ENCODE measurements at regions not wholly inside any gene's neighbourhood (a gene's known extent, or its start where the extent isn't known, plus 50 kb on each side); places are given as distances from the start of the nearest gene placed in this dataset.

GRCh38 chr12:126228936-126229335 is 1163.7 kb downstream of the AACS start:
- ChIA-PET POLR2A (no interaction called here), CTCF (no interaction called here), SMC1A (ENCODE audit: uncharacterized antibody, unreplicated experiment) (interaction anchor here (0.6 kb wide), 1 partner anchor 45 kb away, joined by 3 read pairs; no protein-coding TSS in a partner anchor), RAD21 (ENCODE audit: unreplicated experiment) (no interaction called here)
- intact Hi-C loops (cut with micrococcal nuclease; ENCODE audit: unreplicated experiment) = no loop called here
- DNase-seq (ENCODE audit: low read depth, low spot score) (no peak), ATAC-seq (no peak), FAIRE-seq (no peak)
- H3K4me3 ChIP-seq = no peak overlapping the region
- H3K36me3 ChIP-seq (ENCODE audit: control insufficient read depth in 2 of 2, insufficient read depth in 2 of 2, low read length in 1 of 2) = no peaks in the 10 kb centered on the region
- H3K9me3 ChIP-seq (replicated peaks; ENCODE audit: control insufficient read depth, insufficient read depth, low read length) = no peaks in the 10 kb centered on the region
- no peak for TF ChIP-seq ZSCAN29 (IDR thresholded peaks at IDR 0.05)
- no peak for TF ChIP-seq TCF7 (IDR thresholded peaks at IDR 0.05; ENCODE audit: borderline replicate concordance)
- TF ChIP-seq IRF4 (IDR thresholded peaks at IDR 0.05; ENCODE audit: low read depth, low read length) = no peak
- TF ChIP-seq EZH2 (IDR thresholded peaks at IDR 0.05; ENCODE audit: borderline replicate concordance, control insufficient read depth, low read depth, low read length) = no peak
- no peak for TF ChIP-seq SREBF2 (IDR thresholded peaks at IDR 0.05; ENCODE audit: low read length)
- TF ChIP-seq CHD1 (IDR thresholded peaks at IDR 0.05; ENCODE audit: low read depth, low read length) = no peak
- TF ChIP-seq, protein P1, sequence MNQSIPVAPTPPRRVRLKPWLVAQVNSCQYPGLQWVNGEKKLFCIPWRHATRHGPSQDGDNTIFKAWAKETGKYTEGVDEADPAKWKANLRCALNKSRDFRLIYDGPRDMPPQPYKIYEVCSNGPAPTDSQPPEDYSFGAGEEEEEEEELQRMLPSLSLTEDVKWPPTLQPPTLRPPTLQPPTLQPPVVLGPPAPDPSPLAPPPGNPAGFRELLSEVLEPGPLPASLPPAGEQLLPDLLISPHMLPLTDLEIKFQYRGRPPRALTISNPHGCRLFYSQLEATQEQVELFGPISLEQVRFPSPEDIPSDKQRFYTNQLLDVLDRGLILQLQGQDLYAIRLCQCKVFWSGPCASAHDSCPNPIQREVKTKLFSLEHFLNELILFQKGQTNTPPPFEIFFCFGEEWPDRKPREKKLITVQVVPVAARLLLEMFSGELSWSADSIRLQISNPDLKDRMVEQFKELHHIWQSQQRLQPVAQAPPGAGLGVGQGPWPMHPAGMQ (IDR thresholded peaks at IDR 0.05; ENCODE audit: borderline replicate concordance) = no peak
- TF ChIP-seq, protein P2, sequence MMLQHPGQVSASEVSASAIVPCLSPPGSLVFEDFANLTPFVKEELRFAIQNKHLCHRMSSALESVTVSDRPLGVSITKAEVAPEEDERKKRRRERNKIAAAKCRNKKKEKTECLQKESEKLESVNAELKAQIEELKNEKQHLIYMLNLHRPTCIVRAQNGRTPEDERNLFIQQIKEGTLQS (IDR thresholded peaks at IDR 0.05; ENCODE audit: borderline replicate concordance, extremely low read depth, low read depth, low read length) = no peak
- no peak for TF ChIP-seq RB1 (IDR thresholded peaks at IDR 0.05; ENCODE audit: borderline replicate concordance)
- TF ChIP-seq NR2F1 (conservative IDR thresholded peaks at IDR 0.05) = no peak
- TF ChIP-seq HDAC2 (IDR thresholded peaks at IDR 0.05) = no peak
- TF ChIP-seq ZNF384 (IDR thresholded peaks at IDR 0.05; ENCODE audit: borderline replicate concordance, low read depth, low read length) = no peak
- no peak for TF ChIP-seq NR2C2 (IDR thresholded peaks at IDR 0.05; ENCODE audit: borderline replicate concordance, control insufficient read depth, insufficient read length, low read depth)
- TF ChIP-seq SIN3A (IDR thresholded peaks at IDR 0.05; ENCODE audit: low read depth, low read length) = no peak
- TF ChIP-seq CEBPB (IDR thresholded peaks at IDR 0.05; ENCODE audit: borderline replicate concordance in 1 of 2, low read depth in 2 of 2, low read length in 2 of 2) = no peak
- no peak for TF ChIP-seq NR2C1 (IDR thresholded peaks at IDR 0.05)
- H3K4me1 ChIP-seq (ENCODE audit: control insufficient read depth, insufficient read depth, low read length) = no peaks in the 10 kb centered on the region
- no peaks in the 10 kb centered on the region for H3K79me2 ChIP-seq (ENCODE audit: control insufficient read depth, insufficient read depth, low read length)
- BruUV-seq (replicated peaks) = no TSS peak
- H3K4me2 ChIP-seq (ENCODE audit: control insufficient read depth, insufficient read depth) = no peak overlapping the region
- no peaks in the 10 kb centered on the region for H3K27me3 ChIP-seq (replicated peaks in 1 of 2; ENCODE audit: control insufficient read depth in 2 of 2, insufficient read depth in 2 of 2, low read length in 1 of 2)
- no peaks in the 10 kb centered on the region for H4K20me1 ChIP-seq (ENCODE audit: control insufficient read depth, insufficient read depth)
- no peak overlapping the region for H2AFZ ChIP-seq (ENCODE audit: control insufficient read depth, low read depth, low read length)
- in situ Hi-C loops (cut with MboI) = no loop called here
- no peak overlapping the region for H3K27ac ChIP-seq (ENCODE audit: control insufficient read depth, insufficient read depth)
- 20% methylated on average over 2 of the region's 2 CpGs for WGBS (ENCODE audit: insufficient coverage, insufficient replicate concordance, low lambda C conversion rate, missing lambda C conversion rate)
- H3K9ac ChIP-seq (ENCODE audit: control insufficient read depth, insufficient read depth, low read length) = no peak overlapping the region
